22Rv1 (cell line): ENCODE measurements at regions not wholly inside any gene's neighbourhood (a gene's known extent, or its start where the extent isn't known, plus 50 kb on each side); places are given as distances from the start of the nearest gene placed in this dataset.

Source experiments
- ZFX ChIP-seq: fragments of 450-650 bp; IDR thresholded peaks from 2 replicates; pipeline ENCODE4 v1.6.1; 2017; ENCODE audit warnings: antibody characterized with exemption, borderline replicate concordance
- TF ChIP-seq, protein P1 (sequence below): fragments of 450-650 bp; IDR thresholded peaks from 2 replicates; pipeline ENCODE4 v1.5.1; 2017; ENCODE audit warnings: mild to moderate bottlenecking

DNA sequence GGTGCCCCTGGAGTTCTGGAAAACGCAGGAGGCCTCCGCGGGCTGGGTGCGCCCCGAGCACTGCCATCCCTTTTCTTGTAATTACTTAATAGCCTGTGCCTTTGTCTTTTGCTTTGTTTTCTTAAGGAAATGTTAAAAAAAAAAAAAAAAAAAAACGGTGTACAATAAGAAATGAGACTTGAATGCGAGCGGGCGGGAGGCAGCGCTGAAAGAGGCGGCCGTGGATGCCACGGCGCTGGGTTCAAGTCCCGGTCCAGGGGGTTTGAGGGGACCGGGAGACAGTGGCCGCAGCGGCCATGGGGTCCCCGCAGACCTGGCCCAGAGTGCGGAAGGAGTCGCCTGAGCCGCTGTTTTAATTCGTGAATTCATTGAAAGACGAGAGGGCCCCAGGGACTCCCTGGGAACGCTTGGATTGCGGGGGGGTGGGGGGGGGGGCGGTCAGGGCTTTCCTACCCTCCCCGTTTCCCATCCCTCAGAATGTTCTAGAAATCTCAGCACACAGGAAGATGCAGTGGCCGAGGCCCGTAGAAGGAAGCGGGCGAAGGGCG lies 349.2 kb upstream of the ARGLU1 start:
- TF ChIP-seq, protein P1, sequence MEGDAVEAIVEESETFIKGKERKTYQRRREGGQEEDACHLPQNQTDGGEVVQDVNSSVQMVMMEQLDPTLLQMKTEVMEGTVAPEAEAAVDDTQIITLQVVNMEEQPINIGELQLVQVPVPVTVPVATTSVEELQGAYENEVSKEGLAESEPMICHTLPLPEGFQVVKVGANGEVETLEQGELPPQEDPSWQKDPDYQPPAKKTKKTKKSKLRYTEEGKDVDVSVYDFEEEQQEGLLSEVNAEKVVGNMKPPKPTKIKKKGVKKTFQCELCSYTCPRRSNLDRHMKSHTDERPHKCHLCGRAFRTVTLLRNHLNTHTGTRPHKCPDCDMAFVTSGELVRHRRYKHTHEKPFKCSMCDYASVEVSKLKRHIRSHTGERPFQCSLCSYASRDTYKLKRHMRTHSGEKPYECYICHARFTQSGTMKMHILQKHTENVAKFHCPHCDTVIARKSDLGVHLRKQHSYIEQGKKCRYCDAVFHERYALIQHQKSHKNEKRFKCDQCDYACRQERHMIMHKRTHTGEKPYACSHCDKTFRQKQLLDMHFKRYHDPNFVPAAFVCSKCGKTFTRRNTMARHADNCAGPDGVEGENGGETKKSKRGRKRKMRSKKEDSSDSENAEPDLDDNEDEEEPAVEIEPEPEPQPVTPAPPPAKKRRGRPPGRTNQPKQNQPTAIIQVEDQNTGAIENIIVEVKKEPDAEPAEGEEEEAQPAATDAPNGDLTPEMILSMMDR = no peak
- TF ChIP-seq ZFX = no peak
